GM18499 (cell line): ENCODE measurements at regions not wholly inside any gene's neighbourhood (a gene's known extent, or its start where the extent isn't known, plus 50 kb on each side); places are given as distances from the start of the nearest gene placed in this dataset.

Source experiments
- ATAC-seq: cut with Tn5 transposase; IDR thresholded peaks from one replicate; pipeline ENCODE4 v1.9.1; 2021; ENCODE audit warnings: moderate number of reproducible peaks; ENCODE audit not compliant: insufficient read depth, unreplicated experiment

- no peak for ATAC-seq
Measured at GRCh38 chr2:150319658-150320555, 167.6 kb downstream of the RND3 start.

- ATAC-seq, result no peak
Measured at GRCh38 chr2:150319085-150319484, 168.4 kb downstream of the RND3 start.

- ATAC-seq, result no peak
Measured at GRCh38 chr2:150312271-150312670, 175.2 kb downstream of the RND3 start.

GRCh38 chr2:150309311-150310080 is 178.0 kb downstream of the RND3 start:
- ATAC-seq, result no peak

- ATAC-seq, result no peak
Measured at GRCh38 chr2:150307258-150307657, 180.2 kb downstream of the RND3 start.

- no peak for ATAC-seq
Measured at GRCh38 chr2:150303281-150303680, 184.2 kb downstream of the RND3 start.

GRCh38 chr2:150298571-150299305 is 188.7 kb downstream of the RND3 start:
- no peak for ATAC-seq

- ATAC-seq, result no peak
Measured at GRCh38 chr2:150296770-150297546, 190.5 kb downstream of the RND3 start.

GRCh38 chr2:150295544-150295943 is 191.9 kb downstream of the RND3 start:
- no peak for ATAC-seq

GRCh38 chr2:150293771-150294170 is 193.7 kb downstream of the RND3 start:
- no peak for ATAC-seq

GRCh38 chr2:150292807-150293206 is 194.7 kb downstream of the RND3 start:
- ATAC-seq, result no peak

- no peak for ATAC-seq
Measured at GRCh38 chr2:150292192-150292591, 195.3 kb downstream of the RND3 start.

- ATAC-seq, result no peak
Measured at GRCh38 chr2:150286730-150287362, 200.6 kb downstream of the RND3 start.

GRCh38 chr2:150284116-150284515 is 203.4 kb downstream of the RND3 start:
- no peak for ATAC-seq

- ATAC-seq, result no peak
Measured at GRCh38 chr2:150282771-150283371, 204.6 kb downstream of the RND3 start.

- ATAC-seq, result no peak
Measured at GRCh38 chr2:150282357-150282756, 205.1 kb downstream of the RND3 start.

- no peak for ATAC-seq
Measured at GRCh38 chr2:150280231-150280630, 207.2 kb downstream of the RND3 start.

GRCh38 chr2:150279686-150280085 is 207.8 kb downstream of the RND3 start:
- no peak for ATAC-seq

GRCh38 chr2:150276737-150277136 is 210.7 kb downstream of the RND3 start:
- ATAC-seq, result no peak
